K562 (cell line): ENCODE measurements at regions not wholly inside any gene's neighbourhood (a gene's known extent, or its start where the extent isn't known, plus 50 kb on each side); places are given as distances from the start of the nearest gene placed in this dataset.

ENCODE experiments used
- ATAC-seq: fragments of 200-7000 bp; cut with Tn5 transposase; 3 replicates; pipeline ENCODE4 v1.9.1; 2020; ENCODE audit warnings: moderate library complexity
- BruUV-seq: library from RNA; stranded (reverse); fragments of 400-500 nt; replicated peaks from 2 replicates; lab custom pipeline; 2021; lab: Mats Ljungman, UMichigan
- CTCF ChIA-PET: fragments of 300-600 bp; formaldehyde crosslinking; extraction: SDS; loops from one replicate; lab custom pipeline; 2021; ENCODE audit warnings: low intra/inter-chr PET ratio; lab: Yijun Ruan, JAX
- POLR2A ChIA-PET: fragments of 300-600, 350-650 bp; sonication (Branson Sonifier 250); formaldehyde crosslinking; extraction: SDS; loops from one replicate; lab custom pipeline; 2021; ENCODE audit warnings: antibody characterized with exemption, inconsistent platforms; lab: Yijun Ruan, JAX
- DNase-seq, 4 experiments: peaks; one replicate each; pipeline versions ENCODE4 v3.0.0 to v3.0.0-alpha.2; 2011 to 2018; ENCODE audit warnings: low spot score in 3 of 4, mixed read lengths in 3 of 4; ENCODE audit errors: extremely low read depth in 1 of 4
- FAIRE-seq: peaks from 2 replicates; lab custom pipeline; 2011; peaks lifted over from hg19 to GRCh38; lab: Jason Lieb, UNC
- H2AFZ ChIP-seq: 2 replicates; pipeline ENCODE4 v1.6.0; 2011; ENCODE audit warnings: low read depth, low read length, control low read depth, inconsistent platforms
- H3K27ac ChIP-seq: fragments of 200-600 bp; 3 replicates; pipeline ENCODE4 v1.8.0; 2011; ENCODE audit warnings: low read depth, mild to moderate bottlenecking, control low read depth, inconsistent platforms, low read length, moderate library complexity, mixed read lengths; ENCODE audit errors: extremely low read depth
- H3K27me3 ChIP-seq, 2 experiments: fragments of 300-600 bp in 1 of 2; 2 replicates in 1 of 2; 3 replicates in 1 of 2; pipeline versions ENCODE4 v1.6.0 to v1.8.0; 2011; ENCODE audit warnings: inconsistent platforms in 2 of 2, low read length in 2 of 2, mild to moderate bottlenecking in 1 of 2, mixed read lengths in 1 of 2, moderate library complexity in 1 of 2; ENCODE audit not compliant: control insufficient read depth in 2 of 2, insufficient read depth in 2 of 2
- H3K36me3 ChIP-seq: fragments of 300-600 bp; 3 replicates; pipeline ENCODE4 v1.8.0; 2011; ENCODE audit warnings: mild to moderate bottlenecking, low read length, inconsistent platforms; ENCODE audit not compliant: control insufficient read depth, insufficient read depth
- H3K4me1 ChIP-seq, 2 experiments: fragments of 200-600 bp in 1 of 2; replicated peaks in 1 of 2; 2 replicates in 1 of 2; 3 replicates in 1 of 2; pipeline versions ENCODE4 v1.5.1 to v1.8.0; 2011; ENCODE audit warnings: inconsistent platforms in 2 of 2, low read length in 2 of 2, mild to moderate bottlenecking in 1 of 2, mixed read lengths in 1 of 2, moderate library complexity in 1 of 2; ENCODE audit not compliant: control insufficient read depth in 2 of 2, insufficient read depth in 2 of 2
- H3K4me2 ChIP-seq: 2 replicates; pipeline ENCODE4 v1.6.1; 2011; ENCODE audit warnings: low read length, control low read depth, inconsistent platforms, mixed read lengths; ENCODE audit not compliant: insufficient read depth
- H3K4me3 ChIP-seq: fragments of 200-600 bp; sonication (generic), shearing (Covaris generic); 2 replicates; pipeline ENCODE4 v1.5.1; 2016; ENCODE audit warnings: control low read depth, inconsistent platforms
- H3K79me2 ChIP-seq: fragments of 200-600 bp; 3 replicates; pipeline ENCODE4 v1.8.0; 2011; ENCODE audit warnings: low read length, inconsistent platforms; ENCODE audit not compliant: control insufficient read depth, insufficient read depth
- H3K9ac ChIP-seq, 2 experiments: 2 replicates each; pipeline versions ENCODE4 v1.6.0 to v1.6.1; 2011; ENCODE audit warnings: low read depth in 2 of 2, low read length in 2 of 2, control low read depth in 1 of 2, inconsistent platforms in 1 of 2, mild to moderate bottlenecking in 1 of 2, mixed read lengths in 1 of 2; ENCODE audit not compliant: insufficient read depth in 1 of 2
- H3K9me1 ChIP-seq: one replicate; pipeline ENCODE4 v1.6.0; 2011; ENCODE audit warnings: inconsistent platforms, mild to moderate bottlenecking, low read length, moderate library complexity; ENCODE audit not compliant: control insufficient read depth, insufficient read depth
- H3K9me3 ChIP-seq: replicated peaks from 2 replicates; pipeline ENCODE4 v1.5.1; 2011; ENCODE audit warnings: low read depth, low read length, inconsistent platforms; ENCODE audit not compliant: control insufficient read depth, insufficient read depth
- H4K20me1 ChIP-seq: replicated peaks from 2 replicates; pipeline ENCODE4 v1.6.1; 2011; ENCODE audit warnings: low read length, inconsistent platforms, mixed read lengths; ENCODE audit not compliant: control insufficient read depth, insufficient read depth
- BACH1 ChIP-seq: fragments of 200-800 bp; sonication (Bioruptor generic); IDR thresholded peaks from 2 replicates; pipeline ENCODE4 v1.6.1; 2016; ENCODE audit warnings: missing genetic modification characterization, missing compliant biosample characterization
- FOXM1 ChIP-seq, 2 experiments: fragments of 450-650 bp in 1 of 2; sonication (generic) in 1 of 2; formaldehyde crosslinking in 1 of 2; IDR thresholded peaks; 2 replicates each; pipeline versions ENCODE4 v1.6.1 to v1.9.0; 2017 to 2022; ENCODE audit warnings: low read depth in 2 of 2, mild to moderate bottlenecking in 2 of 2, missing genetic modification reagents in 1 of 2, moderate library complexity in 1 of 2
- NR4A1 ChIP-seq, 2 experiments: fragments of 250-450 bp in 1 of 2; fragments of 450-650 bp in 1 of 2; sonication (Bioruptor Pico) in 1 of 2; IDR thresholded peaks; 2 replicates each; pipeline versions ENCODE4 v1.4.0 to v1.6.1; 2016 to 2020; ENCODE audit warnings: mild to moderate bottlenecking in 2 of 2, missing compliant biosample characterization in 1 of 2, missing genetic modification characterization in 1 of 2, moderate library complexity in 1 of 2
- SAFB2 ChIP-seq: fragments of 200-400 bp; formaldehyde crosslinking; IDR thresholded peaks from 2 replicates; pipeline ENCODE4 v1.6.1; 2018; ENCODE audit warnings: borderline replicate concordance, low read length, low read depth, moderate library complexity; ENCODE audit not compliant: severe bottlenecking
- SIN3A ChIP-seq, 2 experiments: fragments of 150-350 bp in 1 of 2; IDR thresholded peaks; 2 replicates each; pipeline ENCODE4 v1.6.1; 2011 to 2016; ENCODE audit warnings: borderline replicate concordance in 2 of 2, low read depth in 2 of 2, low read length in 2 of 2, mild to moderate bottlenecking in 2 of 2, moderate library complexity in 2 of 2; ENCODE audit not compliant: control insufficient read depth in 1 of 2
- TSHZ1 ChIP-seq: fragments of 250-450 bp; sonication (Bioruptor Pico); IDR thresholded peaks from 2 replicates; pipeline ENCODE4 v1.4.0; 2020; ENCODE audit warnings: mild to moderate bottlenecking, moderate library complexity
- ZNF354B ChIP-seq: fragments of 250-450 bp; sonication (Bioruptor Pico); IDR thresholded peaks from 2 replicates; pipeline ENCODE4 v1.4.0; 2020
- ZNF584 ChIP-seq: fragments of 200-800 bp; sonication (Bioruptor generic); IDR thresholded peaks from 2 replicates; pipeline ENCODE4 v1.6.1; 2016; ENCODE audit warnings: low read depth, mild to moderate bottlenecking, missing genetic modification characterization, missing compliant biosample characterization
- ZNF740 ChIP-seq, 3 experiments: fragments of 200-800 bp in 1 of 3; sonication (Bioruptor generic) in 1 of 3; sonication (generic) in 1 of 3; formaldehyde crosslinking in 1 of 3; IDR thresholded peaks; 2 replicates each; pipeline versions ENCODE4 v1.6.1 to v1.8.0; 2016 to 2022; ENCODE audit warnings: mild to moderate bottlenecking in 2 of 3, missing compliant biosample characterization in 2 of 3, missing genetic modification characterization in 2 of 3, missing genetic modification reagents in 1 of 3
- ZNF76 ChIP-seq: fragments of 250-450 bp; sonication (Bioruptor Pico); IDR thresholded peaks from 2 replicates; pipeline ENCODE4 v1.4.0; 2020; ENCODE audit warnings: mild to moderate bottlenecking, moderate library complexity, borderline replicate concordance
- WGBS: fragments of 100-300 bp; shearing (Covaris generic); methylation state at CpG from one replicate; pipeline ENCODE4 v1.1.6; 2016; ENCODE audit warnings: low coverage, mixed read lengths; ENCODE audit not compliant: insufficient coverage; ENCODE audit errors: missing lambda C conversion rate; 5-methylcytosine and 5-hydroxymethylcytosine counted together
- in situ Hi-C: fragments of 300-500 bp; cut with MboI; formaldehyde crosslinking; loops from 4 replicates; pipeline ENCODE4 v1.15.0; 2018; ENCODE audit warnings: inconsistent platforms, mixed read lengths
- intact Hi-C: fragments of 100-400 bp; cut with micrococcal nuclease; formaldehyde crosslinking; loops from 2 replicates; pipeline ENCODE4 v1.14.2; 2022

GRCh38 chr1:221827307-221827642 lies 85.4 kb upstream of the DUSP10 start:
- POLR2A ChIA-PET, result no interaction called here
- ATAC-seq (no peak), FAIRE-seq (no peak), DNase-seq (no peak)
- no peak overlapping the region for H3K9ac ChIP-seq
- H3K9me1 ChIP-seq, result no peaks in the 10 kb centered on the region
- H3K4me3 ChIP-seq, result no peak overlapping the region
- peaks cover 0 to 3% of the 10 kb centered on the region in 2 experiments; a peak in 3 of 5 replicates for H3K4me1 ChIP-seq
- in situ Hi-C loops (no loop called here), intact Hi-C loops (no loop called here)
- H2AFZ ChIP-seq, result peak overlapping the region; percentile 49
- no peaks in the 10 kb centered on the region for H3K36me3 ChIP-seq
- H4K20me1 ChIP-seq, result no peaks in the 10 kb centered on the region
- TF ChIP-seq BACH1, result 0 out of 2 replicates have a peak, but pooled peaks have one; percentile 8
- TF ChIP-seq ZNF76 (CRISPR knock-in tag), result no peak
- no peak overlapping the region for H3K4me2 ChIP-seq
- WGBS, result 11% methylated on average over 1 of the region's 1 CpG
- no peak overlapping the region for H3K27ac ChIP-seq
- no TSS peak for BruUV-seq
- CTCF ChIA-PET, result no interaction called here
- H3K9me3 ChIP-seq, result no peaks in the 10 kb centered on the region
- H3K27me3 ChIP-seq, result no peaks in the 10 kb centered on the region
- H3K79me2 ChIP-seq, result no peaks in the 10 kb centered on the region

- Histone ChIP-seq H3K9ac (no peak overlapping the region), H3K4me1 (peaks cover 0 to 3% of the 10 kb centered on the region in 2 experiments; a peak in 3 of 5 replicates), H4K20me1 (no peaks in the 10 kb centered on the region), H3K36me3 (no peaks in the 10 kb centered on the region), H3K4me2 (no peak overlapping the region), H3K79me2 (no peaks in the 10 kb centered on the region), H3K4me3 (no peak overlapping the region), H3K27ac (no peak overlapping the region), H3K9me3 (no peaks in the 10 kb centered on the region), H2AFZ (no peak overlapping the region), H3K9me1 (no peaks in the 10 kb centered on the region), H3K27me3 (no peaks in the 10 kb centered on the region)
- FAIRE-seq (no peak), DNase-seq (no peak), ATAC-seq (no peak)
- ChIA-PET CTCF (no interaction called here), POLR2A (no interaction called here)
- in situ Hi-C loops, result no loop called here
- no TSS peak for BruUV-seq
- intact Hi-C loops, result no loop called here
- 0% methylated on average over 1 of the region's 1 CpG for WGBS
- TF ChIP-seq ZNF354B (CRISPR knock-in tag) (no peak), ZNF584 (no peak), TSHZ1 (CRISPR knock-in tag) (no peak), SIN3A (IDR thresholded peaks at IDR 0.05; ENCODE audit: borderline replicate concordance in 2 of 2, control insufficient read depth in 1 of 2, low read depth in 2 of 2, low read length in 2 of 2) (no peak), SAFB2 (no peak), ZNF740 (CRISPR knock-in tag; IDR thresholded peaks at IDR 0.05) (no peak), ZNF740 (tag; IDR thresholded peaks at IDR 0.05) (no peak), FOXM1 (IDR thresholded peaks at IDR 0.05; ENCODE audit: low read depth) (no peak), FOXM1 (CRISPR knock-in tag; IDR thresholded peaks at IDR 0.05; ENCODE audit: low read depth) (no peak), NR4A1 (CRISPR knock-in tag; IDR thresholded peaks at IDR 0.05) (no peak), NR4A1 (tag; IDR thresholded peaks at IDR 0.05) (no peak)
Measured at GRCh38 chr1:221824909-221825308, 83.0 kb upstream of the DUSP10 start.
